IMR-90 (cell line): ENCODE measurements at regions not wholly inside any gene's neighbourhood (a gene's known extent, or its start where the extent isn't known, plus 50 kb on each side); places are given as distances from the start of the nearest gene placed in this dataset.

Source experiments
- ATAC-seq: fragments of 200-7000 bp; cut with Tn5 transposase; 2 replicates; pipeline ENCODE4 v1.9.1; 2020; ENCODE audit warnings: low read depth, mild to moderate bottlenecking, moderate library complexity
- BruUV-seq: library from RNA; stranded (reverse); fragments of 400-500 nt; replicated peaks from 2 replicates; lab custom pipeline; 2021; lab: Mats Ljungman, UMichigan
- CTCF ChIA-PET: fragments of 300-600 bp; formaldehyde crosslinking; extraction: SDS; loops from one replicate; lab custom pipeline; 2021; ENCODE audit warnings: antibody characterized with exemption; lab: Yijun Ruan, JAX
- POLR2A ChIA-PET: fragments of 300-600 bp; sonication (Branson Sonifier 250); formaldehyde crosslinking; loops from one replicate; lab custom pipeline; 2022; ENCODE audit warnings: antibody characterized with exemption; ENCODE audit not compliant: unreplicated experiment; lab: Charles Lee
- DNase-seq: peaks from one replicate; pipeline ENCODE4 v3.0.0; 2013
- H2AFZ ChIP-seq: replicated peaks from 2 replicates; pipeline ENCODE3; 2013; ENCODE audit warnings: low read length, mild to moderate bottlenecking; ENCODE audit not compliant: poor library complexity
- H2AK5ac ChIP-seq: 2 replicates; pipeline ENCODE4 v1.6.1; 2013; ENCODE audit warnings: low read depth, low read length, inconsistent platforms
- H2AK9ac ChIP-seq: replicated peaks from 2 replicates; pipeline ENCODE3; 2013; ENCODE audit warnings: mild to moderate bottlenecking, low read depth, low read length, moderate library complexity; ENCODE audit not compliant: poor library complexity
- H2BK120ac ChIP-seq: 2 replicates; pipeline ENCODE4 v1.6.1; 2013; ENCODE audit warnings: low read depth, low read length, inconsistent platforms
- H2BK15ac ChIP-seq: 3 replicates; pipeline ENCODE4 v1.6.1; 2013; ENCODE audit warnings: low read depth, low read length, inconsistent platforms
- H2BK20ac ChIP-seq: 2 replicates; pipeline ENCODE4 v1.6.1; 2013; ENCODE audit warnings: low read depth, mild to moderate bottlenecking, inconsistent platforms, low read length, moderate library complexity
- H2BK5ac ChIP-seq: 2 replicates; pipeline ENCODE4 v1.6.1; 2013; ENCODE audit warnings: mild to moderate bottlenecking, low read depth, low read length, inconsistent platforms; ENCODE audit not compliant: poor library complexity, severe bottlenecking
- H3K14ac ChIP-seq: replicated peaks from 2 replicates; pipeline ENCODE4 v1.6.1; 2013; ENCODE audit warnings: low read depth, low read length, inconsistent platforms
- H3K18ac ChIP-seq: 2 replicates; pipeline ENCODE4 v1.6.1; 2013; ENCODE audit warnings: low read depth, low read length, control low read depth
- H3K23ac ChIP-seq: 2 replicates; pipeline ENCODE4 v1.6.1; 2013; ENCODE audit warnings: low read depth, low read length, inconsistent platforms
- H3K27ac ChIP-seq: 2 replicates; pipeline ENCODE4 v1.5.1; 2013; ENCODE audit warnings: mild to moderate bottlenecking, control low read depth, low read length; ENCODE audit not compliant: insufficient read depth
- H3K27me3 ChIP-seq: 2 replicates; pipeline ENCODE4 v1.6.1; 2013; ENCODE audit warnings: low read length; ENCODE audit not compliant: control insufficient read depth, insufficient read depth
- H3K36me3 ChIP-seq: 2 replicates; pipeline ENCODE4 v1.6.1; 2013; ENCODE audit warnings: low read length, mixed read lengths; ENCODE audit not compliant: control insufficient read depth, insufficient read depth
- H3K4ac ChIP-seq: 2 replicates; pipeline ENCODE4 v1.6.1; 2013; ENCODE audit warnings: low read depth, low read length, inconsistent platforms
- H3K4me1 ChIP-seq: 2 replicates; pipeline ENCODE4 v1.6.1; 2013; ENCODE audit warnings: low read length, mixed read lengths; ENCODE audit not compliant: control insufficient read depth, insufficient read depth
- H3K4me2 ChIP-seq: 2 replicates; pipeline ENCODE4 v1.6.1; 2013; ENCODE audit warnings: low read depth, mild to moderate bottlenecking, control low read depth, low read length, moderate library complexity
- H3K4me3 ChIP-seq: 2 replicates; pipeline ENCODE4 v1.5.1; 2013; ENCODE audit warnings: low read depth, mild to moderate bottlenecking, control low read depth, low read length, moderate library complexity; ENCODE audit not compliant: insufficient read depth
- H3K56ac ChIP-seq: 2 replicates; pipeline ENCODE4 v1.6.1; 2013; ENCODE audit warnings: low read length, inconsistent platforms; ENCODE audit not compliant: insufficient read depth; ENCODE audit errors: extremely low read depth
- H3K79me1 ChIP-seq, 2 experiments: 2 replicates each; pipeline ENCODE4 v1.6.1; 2013; ENCODE audit warnings: low read length in 2 of 2, inconsistent platforms in 1 of 2, low read depth in 1 of 2
- H3K9ac ChIP-seq: 2 replicates; pipeline ENCODE4 v1.6.1; 2013; ENCODE audit warnings: low read depth, low read length, control low read depth
- H3K9me1 ChIP-seq: 2 replicates; pipeline ENCODE4 v1.6.1; 2013; ENCODE audit warnings: low read length, inconsistent platforms; ENCODE audit not compliant: insufficient read depth
- H3K9me3 ChIP-seq: 2 replicates; pipeline ENCODE4 v1.6.1; 2013; ENCODE audit warnings: low read length; ENCODE audit not compliant: control insufficient read depth, insufficient read depth
- H4K20me1 ChIP-seq: 2 replicates; pipeline ENCODE4 v1.6.1; 2013; ENCODE audit warnings: low read length, inconsistent platforms; ENCODE audit not compliant: insufficient read depth
- H4K5ac ChIP-seq: 2 replicates; pipeline ENCODE4 v1.6.1; 2013; ENCODE audit warnings: mild to moderate bottlenecking, low read depth, low read length, control low read depth
- H4K8ac ChIP-seq, 2 experiments: 2 replicates each; pipeline ENCODE4 v1.6.1; 2013; ENCODE audit warnings: low read depth in 2 of 2, low read length in 2 of 2, control low read depth in 1 of 2, inconsistent platforms in 1 of 2
- H4K91ac ChIP-seq: 2 replicates; pipeline ENCODE4 v1.6.1; 2013; ENCODE audit warnings: low read depth, low read length, inconsistent platforms; ENCODE audit not compliant: insufficient read depth
- CEBPB ChIP-seq: IDR thresholded peaks from 2 replicates; pipeline ENCODE4 v1.6.1; 2012; ENCODE audit warnings: low read depth, low read length, improper control_type of control experiment
- CTCF ChIP-seq: conservative IDR thresholded peaks from 2 replicates; pipeline ENCODE4 v1.5.1; 2012; ENCODE audit warnings: mild to moderate bottlenecking, low read depth, low read length, improper control_type of control experiment
- FOS ChIP-seq: fragments of 150-350 bp; IDR thresholded peaks from 2 replicates; pipeline ENCODE4 v1.6.1; 2016; ENCODE audit warnings: low read depth, low read length
- MAZ ChIP-seq: IDR thresholded peaks from 2 replicates; pipeline ENCODE4 v1.6.1; 2012; ENCODE audit warnings: low read depth, mild to moderate bottlenecking, low read length, improper control_type of control experiment, moderate library complexity, borderline replicate concordance
- MXI1 ChIP-seq: IDR thresholded peaks from 2 replicates; pipeline ENCODE4 v1.6.1; 2012; ENCODE audit warnings: low read depth, mild to moderate bottlenecking, low read length, moderate library complexity, borderline replicate concordance
- RFX5 ChIP-seq: IDR thresholded peaks from 2 replicates; pipeline ENCODE4 v1.8.0; 2012; ENCODE audit warnings: low read depth, mild to moderate bottlenecking, low read length, moderate library complexity
- WGBS, 2 experiments: methylation state at CpG; one replicate each; pipeline versions ENCODE4 v1.1.5 to v1.1.7; 2013; ENCODE audit warnings: missing lambda C conversion rate in 2 of 2; ENCODE audit not compliant: insufficient read length in 1 of 2; ENCODE audit errors: extremely low coverage in 2 of 2; 5-methylcytosine and 5-hydroxymethylcytosine counted together
- dilution Hi-C: fragments of 300-500 bp; cut with HindIII; formaldehyde crosslinking; loops from one replicate; pipeline ENCODE4 v1.14.3; 2018; ENCODE audit warnings: low sequenced_read_pairs; ENCODE audit not compliant: unreplicated experiment
- in situ Hi-C: fragments of 300-500 bp; cut with MboI; formaldehyde crosslinking; loops from 3 replicates; pipeline ENCODE4 v1.14.3; 2019; ENCODE audit warnings: low sequenced_read_pairs, inconsistent platforms, mixed read lengths
- intact Hi-C: fragments of 100-400 bp; cut with micrococcal nuclease; formaldehyde crosslinking; loops from 2 replicates; pipeline ENCODE4 v1.10.0; 2022
- TF ChIP-seq, protein P1 (sequence below): fragments of 150-350 bp; IDR thresholded peaks from 2 replicates; pipeline ENCODE4 v1.6.1; 2016; ENCODE audit warnings: low read depth, mild to moderate bottlenecking, low read length, moderate library complexity, borderline replicate concordance

GRCh38 chr2:30346471-30347169 is 100.4 kb upstream of the LCLAT1 start:
- peak overlapping the region; percentile 65 for H2AFZ ChIP-seq
- no peak for TF ChIP-seq CEBPB
- TF ChIP-seq, protein P1, sequence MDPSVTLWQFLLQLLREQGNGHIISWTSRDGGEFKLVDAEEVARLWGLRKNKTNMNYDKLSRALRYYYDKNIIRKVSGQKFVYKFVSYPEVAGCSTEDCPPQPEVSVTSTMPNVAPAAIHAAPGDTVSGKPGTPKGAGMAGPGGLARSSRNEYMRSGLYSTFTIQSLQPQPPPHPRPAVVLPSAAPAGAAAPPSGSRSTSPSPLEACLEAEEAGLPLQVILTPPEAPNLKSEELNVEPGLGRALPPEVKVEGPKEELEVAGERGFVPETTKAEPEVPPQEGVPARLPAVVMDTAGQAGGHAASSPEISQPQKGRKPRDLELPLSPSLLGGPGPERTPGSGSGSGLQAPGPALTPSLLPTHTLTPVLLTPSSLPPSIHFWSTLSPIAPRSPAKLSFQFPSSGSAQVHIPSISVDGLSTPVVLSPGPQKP, result no peak
- no peak for TF ChIP-seq RFX5
- TF ChIP-seq MXI1, result no peak
- no peak for TF ChIP-seq FOS
- no peak for TF ChIP-seq CTCF
- TF ChIP-seq MAZ, result no peak
- H2BK120ac ChIP-seq, result no peak overlapping the region; the same call in 1 of the 2 replicates
- H3K4me3 ChIP-seq, result no peak overlapping the region
- no peak overlapping the region for H3K14ac ChIP-seq
- no peak overlapping the region for H2BK5ac ChIP-seq
- H3K18ac ChIP-seq, result no peak overlapping the region; the same call in 1 of the 2 replicates
- H3K9me1 ChIP-seq, result no peaks in the 10 kb centered on the region
- no peaks in the 10 kb centered on the region; the same call in 1 of the 2 replicates for H3K4me1 ChIP-seq
- WGBS, 2 experiments, result 26% methylated on average over 6 of the region's 21 CpGs; no CpG with 5 or more reads in 1 of the 2 experiments
- no peak overlapping the region for H3K23ac ChIP-seq
- H3K27ac ChIP-seq, result no peak overlapping the region
- DNase-seq, result no peak
- dilution Hi-C loops, result no loop called here
- no peaks in the 10 kb centered on the region for H4K20me1 ChIP-seq
- CTCF ChIA-PET, result interaction anchor here (1.0 kb wide), 1 partner anchor 10 kb away, joined by 3 read pairs; no protein-coding TSS in a partner anchor
- no peak overlapping the region for H4K5ac ChIP-seq
- no peaks in the 10 kb centered on the region for H3K36me3 ChIP-seq
- no peaks in the 10 kb centered on the region for H3K79me1 ChIP-seq
- no peaks in the 10 kb centered on the region for H3K27me3 ChIP-seq
- POLR2A ChIA-PET, result no interaction called here
- BruUV-seq, result no TSS peak
- no peak overlapping the region for H3K4ac ChIP-seq
- 0 out of 2 replicates have a peak overlapping the region, but pooled peaks have one; percentile 13 for H2AK5ac ChIP-seq
- no peak overlapping the region for H2BK20ac ChIP-seq
- H4K91ac ChIP-seq, result no peak overlapping the region
- intact Hi-C loops, result no loop called here
- no peaks in the 10 kb centered on the region for H3K9me3 ChIP-seq
- H4K8ac ChIP-seq, result no peak overlapping the region; a peak in 1 of 4 replicates
- in situ Hi-C loops, result no loop called here
- ATAC-seq, result peak; percentile 56; the same call in 1 of the 2 replicates
- no peak overlapping the region for H3K4me2 ChIP-seq
- no peak overlapping the region for H3K9ac ChIP-seq
- no peak overlapping the region for H3K56ac ChIP-seq
- H2BK15ac ChIP-seq, result no peak overlapping the region; the same call in 2 of the 3 replicates
- H2AK9ac ChIP-seq, result no peak overlapping the region
